ENCODE measurements at regions not wholly inside any gene's neighbourhood (a gene's known extent, or its start where the extent isn't known, plus 50 kb on each side); places are given as distances from the start of the nearest gene placed in this dataset.

DNA sequence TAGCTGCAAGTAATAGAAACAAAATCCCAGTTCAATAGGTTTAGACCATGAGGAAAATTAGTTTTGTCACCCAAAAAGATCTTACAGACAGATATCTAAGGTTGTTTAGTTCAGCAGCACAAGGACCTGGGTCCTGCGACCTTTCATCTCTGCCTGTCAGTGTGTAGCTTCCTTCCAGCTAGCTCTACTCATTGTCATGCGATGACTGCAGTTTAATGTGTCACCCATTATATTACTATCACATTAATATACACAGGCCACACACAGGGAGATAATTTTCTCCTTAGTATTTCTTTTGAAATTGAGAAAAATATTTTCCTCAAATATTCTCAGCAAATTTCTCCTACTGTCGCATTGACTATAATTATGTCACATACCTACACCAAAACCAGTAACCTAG, 232.1 kb upstream of the ARSJ start:
- TF ChIP-seq CTCF (IDR thresholded peaks at IDR 0.05), result no peak
- no peak for TF ChIP-seq POLR2A (IDR thresholded peaks at IDR 0.05)

All from body of pancreas (tissue), 4 donors.